Uterus (tissue), 3 donors: ENCODE measurements at regions not wholly inside any gene's neighbourhood (a gene's known extent, or its start where the extent isn't known, plus 50 kb on each side); places are given as distances from the start of the nearest gene placed in this dataset.

Source experiments
- DNase-seq, 2 donors: peaks; one replicate each; pipeline ENCODE4 v3.0.0-alpha.2; 2019 to 2020
- H3K27ac ChIP-seq, 2 donors: fragments of 200-600 bp; sonication (generic); 1 replicate in 1 of 2; 2 replicates in 1 of 2; pipeline ENCODE4 v1.5.1; 2016 to 2018
- H3K27me3 ChIP-seq, 2 donors: fragments of 200-600 bp; sonication (generic); one replicate each; pipeline ENCODE4 v1.5.1; 2018 to 2019; ENCODE audit warnings: control low read depth in 1 of 2
- H3K36me3 ChIP-seq, 2 donors: fragments of 200-600 bp; sonication (generic); one replicate each; pipeline ENCODE4 v1.5.1; 2019; ENCODE audit warnings: control low read depth in 1 of 2
- H3K4me1 ChIP-seq, 2 donors: fragments of 200-600 bp; sonication (generic); one replicate each; pipeline ENCODE4 v1.5.1; 2018 to 2019; ENCODE audit warnings: control low read depth in 1 of 2
- H3K4me3 ChIP-seq, 2 donors: fragments of 200-600 bp; sonication (generic); 1 replicate in 1 of 2; 2 replicates in 1 of 2; pipeline ENCODE4 v1.5.1; 2018 to 2019; ENCODE audit warnings: mild to moderate bottlenecking in 1 of 2
- H3K9me3 ChIP-seq, 2 donors: fragments of 200-600 bp; sonication (generic); one replicate each; pipeline ENCODE4 v1.5.1; 2019; ENCODE audit warnings: control low read depth in 1 of 2
- POLR2A ChIP-seq, 2 donors: fragments of 450-650 bp; IDR thresholded peaks; one replicate each; pipeline ENCODE4 v1.6.1; 2016; ENCODE audit warnings: antibody characterized with exemption in 2 of 2, mild to moderate bottlenecking in 1 of 2, moderate library complexity in 1 of 2
- intact Hi-C: fragments of 100-400 bp; cut with DNase I; formaldehyde crosslinking; loops from one replicate; pipeline ENCODE4 v1.15.1; 2023; ENCODE audit warnings: low total_unique reads
- TF ChIP-seq, protein P1 (sequence below), 4 experiments: fragments of 200-600 bp in 2 of 4; fragments of 450-650 bp in 2 of 4; sonication (generic) in 2 of 4; IDR thresholded peaks; one replicate each; pipeline ENCODE4 v1.5.1; 2016 to 2019; ENCODE audit warnings: antibody characterized with exemption in 4 of 4, mild to moderate bottlenecking in 2 of 4, moderate library complexity in 1 of 4
- donor health status: DM: yes; HTN: yes; CAD: no.

DNA sequence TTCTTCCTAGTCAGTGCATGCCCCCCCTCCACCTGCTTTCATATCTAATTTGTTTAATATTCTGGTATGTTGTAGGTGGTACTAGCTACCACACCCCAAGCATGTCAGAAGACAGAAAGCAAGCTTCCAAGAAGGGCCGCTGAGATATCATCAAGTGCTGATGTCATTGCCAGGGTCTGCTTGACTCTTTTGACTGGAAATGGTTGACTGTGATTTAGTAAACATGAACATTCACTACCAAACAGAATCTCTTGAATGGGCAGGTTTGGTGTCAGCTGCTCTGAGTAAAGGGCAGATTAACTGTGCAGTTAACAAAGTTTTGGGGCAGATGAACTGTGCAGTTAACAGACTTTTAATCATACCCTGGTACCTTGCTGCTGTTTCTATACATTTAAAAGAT lies 244.2 kb upstream of the SATB1 start:
- no peak overlapping the region for H3K4me3 ChIP-seq
- H3K9me3 ChIP-seq: no peaks in the 10 kb centered on the region
- H3K4me1 ChIP-seq: no peaks in the 10 kb centered on the region
- no peaks in the 10 kb centered on the region for H3K36me3 ChIP-seq
- intact Hi-C loops: no loop called here
- no peak overlapping the region for H3K27ac ChIP-seq
- H3K27me3 ChIP-seq: no peaks in the 10 kb centered on the region
- DNase-seq: no peak
- TF ChIP-seq POLR2A (IDR thresholded peaks at IDR 0.05): no peak
- TF ChIP-seq, protein P1, sequence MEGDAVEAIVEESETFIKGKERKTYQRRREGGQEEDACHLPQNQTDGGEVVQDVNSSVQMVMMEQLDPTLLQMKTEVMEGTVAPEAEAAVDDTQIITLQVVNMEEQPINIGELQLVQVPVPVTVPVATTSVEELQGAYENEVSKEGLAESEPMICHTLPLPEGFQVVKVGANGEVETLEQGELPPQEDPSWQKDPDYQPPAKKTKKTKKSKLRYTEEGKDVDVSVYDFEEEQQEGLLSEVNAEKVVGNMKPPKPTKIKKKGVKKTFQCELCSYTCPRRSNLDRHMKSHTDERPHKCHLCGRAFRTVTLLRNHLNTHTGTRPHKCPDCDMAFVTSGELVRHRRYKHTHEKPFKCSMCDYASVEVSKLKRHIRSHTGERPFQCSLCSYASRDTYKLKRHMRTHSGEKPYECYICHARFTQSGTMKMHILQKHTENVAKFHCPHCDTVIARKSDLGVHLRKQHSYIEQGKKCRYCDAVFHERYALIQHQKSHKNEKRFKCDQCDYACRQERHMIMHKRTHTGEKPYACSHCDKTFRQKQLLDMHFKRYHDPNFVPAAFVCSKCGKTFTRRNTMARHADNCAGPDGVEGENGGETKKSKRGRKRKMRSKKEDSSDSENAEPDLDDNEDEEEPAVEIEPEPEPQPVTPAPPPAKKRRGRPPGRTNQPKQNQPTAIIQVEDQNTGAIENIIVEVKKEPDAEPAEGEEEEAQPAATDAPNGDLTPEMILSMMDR (IDR thresholded peaks at IDR 0.05): no peak

DNA sequence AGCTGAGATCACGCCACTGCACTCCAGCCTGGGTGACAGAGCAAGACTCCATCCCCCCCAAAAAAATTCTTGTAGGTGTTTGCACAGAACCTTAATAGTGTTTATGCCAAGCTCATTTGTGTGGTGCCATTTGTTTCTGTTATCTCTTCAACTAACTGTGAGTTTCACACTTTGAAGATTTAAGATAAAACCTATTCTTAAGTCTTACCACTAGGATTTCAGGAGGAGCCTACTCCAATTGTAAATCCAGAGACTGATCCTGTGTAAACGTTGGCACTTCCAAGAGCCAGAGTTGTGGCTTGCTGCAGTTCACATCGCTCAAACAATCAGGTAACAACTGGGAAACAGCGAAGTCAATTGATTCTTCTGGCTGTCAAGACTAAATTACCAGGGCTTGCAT lies 242.4 kb upstream of the SATB1 start:
- Histone ChIP-seq H3K4me3 (no peak overlapping the region), H3K9me3 (no peaks in the 10 kb centered on the region), H3K27ac (no peak overlapping the region), H3K4me1 (no peaks in the 10 kb centered on the region), H3K27me3 (no peaks in the 10 kb centered on the region), H3K36me3 (no peaks in the 10 kb centered on the region)
- DNase-seq: no peak
- TF ChIP-seq POLR2A (IDR thresholded peaks at IDR 0.05): no peak
- TF ChIP-seq, protein P1 (IDR thresholded peaks at IDR 0.05): no peak
- intact Hi-C loops: no loop called here

DNA sequence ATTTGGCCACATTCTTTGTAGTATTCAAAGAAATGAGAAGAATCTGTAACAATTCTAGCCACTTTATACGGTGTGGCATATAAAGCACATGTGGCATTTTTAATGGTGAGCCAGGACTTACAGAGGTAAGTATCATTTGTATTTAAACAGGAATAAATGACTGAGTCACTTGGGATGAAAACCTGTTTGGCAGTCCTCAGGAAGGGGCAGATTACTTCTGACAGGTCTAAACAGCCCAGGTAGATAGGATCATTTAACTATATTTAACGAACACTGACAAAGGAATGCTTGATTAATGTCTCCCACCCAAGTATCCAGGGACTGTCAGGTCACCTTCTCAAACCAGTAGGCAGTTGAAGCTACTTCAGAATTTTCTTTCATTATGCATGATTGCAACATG lies 241.5 kb upstream of the SATB1 start:
- Histone ChIP-seq H3K4me3 (no peak overlapping the region), H3K4me1 (no peaks in the 10 kb centered on the region), H3K9me3 (no peaks in the 10 kb centered on the region), H3K27me3 (no peaks in the 10 kb centered on the region), H3K36me3 (no peaks in the 10 kb centered on the region), H3K27ac (no peak overlapping the region)
- intact Hi-C loops: no loop called here
- DNase-seq: no peak
- TF ChIP-seq POLR2A (IDR thresholded peaks at IDR 0.05): no peak
- TF ChIP-seq, protein P1 (IDR thresholded peaks at IDR 0.05): no peak

DNA sequence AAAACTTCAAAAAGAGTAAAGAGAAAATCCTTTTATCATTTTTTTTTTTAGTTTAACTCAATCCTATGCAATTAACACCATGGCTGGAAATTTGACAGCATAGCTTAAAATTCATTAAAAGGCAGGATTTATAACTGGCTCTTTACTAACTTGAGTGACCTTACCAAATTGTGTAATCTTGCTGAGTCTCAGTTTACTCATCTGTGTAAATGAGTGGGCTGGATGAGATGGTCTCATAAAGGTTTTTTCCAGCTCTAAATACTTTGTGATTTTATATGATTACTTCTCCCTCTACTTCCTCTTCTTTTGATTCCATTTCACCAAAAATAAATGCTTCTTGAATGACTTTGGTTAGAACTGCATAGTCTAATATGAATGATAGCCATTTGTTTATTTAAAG lies 234.9 kb upstream of the SATB1 start:
- H3K4me3 ChIP-seq: no peak overlapping the region
- H3K27me3 ChIP-seq: no peaks in the 10 kb centered on the region
- intact Hi-C loops: no loop called here
- no peaks in the 10 kb centered on the region for H3K36me3 ChIP-seq
- TF ChIP-seq, protein P1 (IDR thresholded peaks at IDR 0.05): no peak
- no peak for TF ChIP-seq POLR2A (IDR thresholded peaks at IDR 0.05)
- no peaks in the 10 kb centered on the region for H3K9me3 ChIP-seq
- no peaks in the 10 kb centered on the region for H3K4me1 ChIP-seq
- no peak for DNase-seq
- H3K27ac ChIP-seq: no peak overlapping the region

DNA sequence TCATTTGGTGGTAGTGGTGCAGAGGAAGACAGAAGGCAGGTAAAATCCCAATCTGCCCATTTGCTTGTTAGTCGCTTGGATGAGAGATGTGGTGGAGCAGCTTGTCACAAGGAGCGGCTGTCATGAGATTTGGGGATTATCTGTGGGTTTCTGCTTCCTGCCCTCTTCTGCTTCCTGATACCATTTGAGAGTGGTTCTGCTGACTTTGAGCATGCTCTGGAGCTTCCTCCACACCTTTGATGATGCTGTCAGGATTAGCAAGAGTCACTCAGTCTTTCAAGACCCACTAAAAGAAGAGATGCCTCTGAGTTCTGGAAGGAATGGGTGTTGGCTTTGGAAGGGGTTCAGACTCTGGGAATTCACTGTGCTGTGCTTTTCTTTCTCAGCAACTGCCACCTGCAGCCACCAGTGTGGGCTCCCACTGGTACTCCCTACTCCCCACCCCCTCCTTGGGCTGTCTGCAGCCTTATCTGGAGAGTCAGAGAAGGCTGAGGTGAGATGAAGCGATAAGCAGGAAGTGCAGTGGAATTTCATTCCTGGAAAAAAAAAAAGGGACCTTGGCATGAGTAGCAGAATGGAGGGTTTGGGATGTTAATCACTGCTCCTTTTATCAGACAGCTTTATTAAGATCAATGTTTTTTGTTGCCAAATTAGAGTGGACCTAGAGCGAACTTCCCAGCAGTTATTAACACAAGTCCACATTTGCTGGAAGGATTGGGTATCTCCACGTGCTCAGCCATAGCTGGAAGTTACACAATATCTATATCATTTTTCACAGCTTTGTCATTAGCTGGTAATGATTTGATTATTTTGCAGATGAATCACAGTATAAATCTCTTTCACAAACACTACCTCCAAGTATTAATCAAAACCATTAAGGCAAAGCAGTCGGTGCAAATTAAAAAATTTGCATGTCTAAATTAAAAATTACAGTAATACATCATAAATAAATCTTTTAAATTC lies 233.0 kb upstream of the SATB1 start:
- H3K9me3 ChIP-seq: no peaks in the 10 kb centered on the region
- no peaks in the 10 kb centered on the region for H3K4me1 ChIP-seq
- H3K4me3 ChIP-seq: no peak overlapping the region
- DNase-seq: no peak
- H3K27me3 ChIP-seq: no peaks in the 10 kb centered on the region
- intact Hi-C loops: no loop called here
- TF ChIP-seq, protein P1 (IDR thresholded peaks at IDR 0.05): no peak
- TF ChIP-seq POLR2A (IDR thresholded peaks at IDR 0.05): no peak
- no peak overlapping the region for H3K27ac ChIP-seq
- no peaks in the 10 kb centered on the region for H3K36me3 ChIP-seq
